ENCODE measurements at regions not wholly inside any gene's neighbourhood (a gene's known extent, or its start where the extent isn't known, plus 50 kb on each side); places are given as distances from the start of the nearest gene placed in this dataset.

DNA sequence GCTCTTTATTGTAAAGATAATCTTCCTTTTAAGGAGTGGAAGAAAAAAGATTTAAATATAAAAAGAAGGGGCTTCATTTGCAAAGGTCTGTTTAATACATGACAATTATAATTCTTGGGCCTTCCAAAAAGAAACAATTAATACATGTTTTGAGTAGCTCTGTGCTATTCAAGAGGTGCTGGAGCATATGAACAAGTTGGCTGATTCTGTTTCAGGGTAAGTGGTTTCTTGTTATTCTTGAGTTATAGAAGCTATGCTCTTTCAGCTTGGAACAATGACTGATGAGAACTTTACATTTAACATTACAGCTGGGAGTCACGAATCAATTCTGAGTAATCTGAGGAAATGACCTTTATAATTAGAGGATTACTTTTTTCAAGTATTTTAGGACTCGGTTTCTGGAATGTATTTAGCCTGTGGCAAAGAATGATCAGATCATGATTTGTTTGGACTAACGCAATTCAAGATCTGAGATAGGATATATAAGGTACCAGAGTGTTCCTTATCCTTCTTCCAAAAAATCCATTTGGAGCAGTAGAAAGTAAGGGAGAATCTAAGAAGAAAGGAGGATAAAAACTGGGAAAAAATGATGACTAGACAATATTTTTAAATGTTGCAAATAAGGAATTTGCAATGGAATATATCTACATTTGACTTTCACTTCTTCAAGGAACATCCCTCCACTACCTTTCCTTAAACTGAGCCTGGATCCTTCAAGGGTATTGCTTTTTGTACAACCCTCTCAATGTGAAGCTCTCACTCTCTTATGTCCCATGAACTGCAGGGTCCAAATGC, 77.1 kb upstream of the KCTD3 start:
- Histone ChIP-seq H3K4me3 (ENCODE audit: low read length in 3 of 3) (no peak overlapping the region), H3K27ac (ENCODE audit: low read depth in 2 of 2, low read length in 2 of 2) (no peak overlapping the region), H3K4me1 (ENCODE audit: control insufficient read depth in 2 of 3, insufficient read depth in 2 of 3, low read depth in 1 of 3, low read length in 3 of 3) (no peaks in the 10 kb centered on the region), H3K9me3 (ENCODE audit: control insufficient read depth in 2 of 3, insufficient read depth in 1 of 3, low read length in 3 of 3) (no peaks in the 10 kb centered on the region), H3K9ac (ENCODE audit: low read length in 3 of 3) (no peak overlapping the region), H3K27me3 (ENCODE audit: control insufficient read depth, insufficient read depth, low read length) (no peaks in the 10 kb centered on the region), H3K36me3 (ENCODE audit: control insufficient read depth in 2 of 3, insufficient read depth in 3 of 3, low read length in 3 of 3) (no peaks in the 10 kb centered on the region)
- no peak for DNase-seq
- FAIRE-seq: no peak
- TF ChIP-seq, protein P1, sequence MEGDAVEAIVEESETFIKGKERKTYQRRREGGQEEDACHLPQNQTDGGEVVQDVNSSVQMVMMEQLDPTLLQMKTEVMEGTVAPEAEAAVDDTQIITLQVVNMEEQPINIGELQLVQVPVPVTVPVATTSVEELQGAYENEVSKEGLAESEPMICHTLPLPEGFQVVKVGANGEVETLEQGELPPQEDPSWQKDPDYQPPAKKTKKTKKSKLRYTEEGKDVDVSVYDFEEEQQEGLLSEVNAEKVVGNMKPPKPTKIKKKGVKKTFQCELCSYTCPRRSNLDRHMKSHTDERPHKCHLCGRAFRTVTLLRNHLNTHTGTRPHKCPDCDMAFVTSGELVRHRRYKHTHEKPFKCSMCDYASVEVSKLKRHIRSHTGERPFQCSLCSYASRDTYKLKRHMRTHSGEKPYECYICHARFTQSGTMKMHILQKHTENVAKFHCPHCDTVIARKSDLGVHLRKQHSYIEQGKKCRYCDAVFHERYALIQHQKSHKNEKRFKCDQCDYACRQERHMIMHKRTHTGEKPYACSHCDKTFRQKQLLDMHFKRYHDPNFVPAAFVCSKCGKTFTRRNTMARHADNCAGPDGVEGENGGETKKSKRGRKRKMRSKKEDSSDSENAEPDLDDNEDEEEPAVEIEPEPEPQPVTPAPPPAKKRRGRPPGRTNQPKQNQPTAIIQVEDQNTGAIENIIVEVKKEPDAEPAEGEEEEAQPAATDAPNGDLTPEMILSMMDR (IDR thresholded peaks at IDR 0.05; ENCODE audit: borderline replicate concordance, extremely low read depth, insufficient read depth): no peak
- intact Hi-C loops (cut with DNase I): no loop called here

DNA sequence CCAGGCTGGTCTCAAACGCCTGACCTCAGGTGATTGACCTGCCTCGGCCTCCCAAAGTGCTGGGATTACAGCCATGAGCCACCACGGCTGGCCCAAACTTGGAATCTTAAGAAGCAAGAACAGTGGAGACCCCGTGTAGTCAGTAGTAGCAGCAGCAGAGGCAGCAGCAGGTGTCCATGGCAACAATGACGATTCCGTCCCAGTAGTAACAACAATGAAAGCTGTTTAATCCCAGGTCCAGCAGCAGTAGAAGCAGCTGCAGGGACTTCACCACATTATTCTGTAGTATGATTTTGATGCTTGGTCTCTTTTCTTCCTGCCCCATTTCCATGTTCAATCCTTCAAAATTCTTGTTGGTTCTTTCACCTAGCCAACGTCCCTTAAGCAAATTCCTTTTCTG, 69.6 kb upstream of the KCTD3 start:
- Histone ChIP-seq H3K4me3 (ENCODE audit: low read length in 3 of 3) (no peak overlapping the region), H3K27me3 (ENCODE audit: control insufficient read depth, insufficient read depth, low read length) (no peaks in the 10 kb centered on the region), H3K36me3 (ENCODE audit: control insufficient read depth in 2 of 3, insufficient read depth in 3 of 3, low read length in 3 of 3) (no peaks in the 10 kb centered on the region), H3K9me3 (ENCODE audit: control insufficient read depth in 2 of 3, insufficient read depth in 1 of 3, low read length in 3 of 3) (no peaks in the 10 kb centered on the region), H3K27ac (ENCODE audit: low read depth in 2 of 2, low read length in 2 of 2) (no peak overlapping the region), H3K4me1 (ENCODE audit: control insufficient read depth in 2 of 3, insufficient read depth in 2 of 3, low read depth in 1 of 3, low read length in 3 of 3) (no peaks in the 10 kb centered on the region), H3K9ac (ENCODE audit: low read length in 3 of 3) (no peak overlapping the region)
- DNase-seq (no peak), FAIRE-seq (no peak)
- intact Hi-C loops (cut with DNase I): no loop called here
- TF ChIP-seq, protein P1 (IDR thresholded peaks at IDR 0.05; ENCODE audit: borderline replicate concordance, extremely low read depth, insufficient read depth): no peak

DNA sequence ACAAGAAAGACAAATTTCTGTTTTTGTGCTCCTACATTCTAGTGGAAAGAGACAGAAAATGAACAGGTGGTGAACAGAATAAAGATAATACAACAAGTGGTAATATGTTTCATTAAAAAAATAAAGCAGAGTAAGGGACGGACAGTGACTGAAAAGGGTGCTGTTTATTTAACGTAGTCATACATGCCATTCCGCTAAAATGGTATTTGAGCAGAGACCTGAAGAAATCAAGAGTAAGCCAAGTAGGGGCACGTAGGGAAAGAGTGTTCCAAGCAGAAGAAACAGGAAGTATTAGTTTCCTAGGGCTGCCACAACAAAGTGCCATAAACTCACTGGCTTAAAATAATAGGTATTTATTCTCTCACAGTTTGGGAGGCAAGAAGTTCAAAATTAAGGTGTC, 65.6 kb upstream of the KCTD3 start:
- H3K36me3 ChIP-seq (ENCODE audit: control insufficient read depth in 2 of 3, insufficient read depth in 3 of 3, low read length in 3 of 3): no peaks in the 10 kb centered on the region
- no peaks in the 10 kb centered on the region for H3K27me3 ChIP-seq (ENCODE audit: control insufficient read depth, insufficient read depth, low read length)
- no peak overlapping the region for H3K9ac ChIP-seq (ENCODE audit: low read length in 3 of 3)
- no peak for FAIRE-seq
- intact Hi-C loops (cut with DNase I): no loop called here
- no peak overlapping the region for H3K27ac ChIP-seq (ENCODE audit: low read depth in 2 of 2, low read length in 2 of 2)
- no peak overlapping the region for H3K4me3 ChIP-seq (ENCODE audit: low read length in 3 of 3)
- DNase-seq: no peak
- H3K4me1 ChIP-seq (ENCODE audit: control insufficient read depth in 2 of 3, insufficient read depth in 2 of 3, low read depth in 1 of 3, low read length in 3 of 3): no peaks in the 10 kb centered on the region
- no peaks in the 10 kb centered on the region for H3K9me3 ChIP-seq (ENCODE audit: control insufficient read depth in 2 of 3, insufficient read depth in 1 of 3, low read length in 3 of 3)
- TF ChIP-seq, protein P1 (IDR thresholded peaks at IDR 0.05; ENCODE audit: borderline replicate concordance, extremely low read depth, insufficient read depth): no peak

DNA sequence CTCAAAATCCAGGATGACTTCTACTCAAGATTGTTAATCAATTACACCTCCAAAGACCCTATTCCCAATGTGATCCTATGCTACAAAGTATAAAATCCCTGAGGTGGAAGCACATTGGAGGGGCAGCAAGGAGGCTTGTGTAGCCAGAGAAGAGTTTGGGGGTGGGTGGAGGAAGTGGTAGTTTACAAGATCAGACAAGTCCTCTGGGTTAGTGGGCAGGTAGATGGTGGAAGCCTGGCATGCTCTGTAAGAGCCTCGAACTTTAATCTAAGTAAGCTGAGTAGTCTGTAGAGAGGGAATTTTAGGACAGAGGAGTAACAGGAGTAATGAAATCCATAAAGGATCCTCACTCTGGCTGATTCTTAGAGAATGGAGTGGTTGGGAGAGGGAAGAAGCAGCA, 65.0 kb upstream of the KCTD3 start:
- Histone ChIP-seq H3K36me3 (ENCODE audit: control insufficient read depth in 2 of 3, insufficient read depth in 3 of 3, low read length in 3 of 3) (no peaks in the 10 kb centered on the region), H3K27me3 (ENCODE audit: control insufficient read depth, insufficient read depth, low read length) (no peaks in the 10 kb centered on the region), H3K9me3 (ENCODE audit: control insufficient read depth in 2 of 3, insufficient read depth in 1 of 3, low read length in 3 of 3) (no peaks in the 10 kb centered on the region), H3K27ac (ENCODE audit: low read depth in 2 of 2, low read length in 2 of 2) (no peak overlapping the region), H3K4me3 (ENCODE audit: low read length in 3 of 3) (no peak overlapping the region), H3K9ac (ENCODE audit: low read length in 3 of 3) (no peak overlapping the region), H3K4me1 (ENCODE audit: control insufficient read depth in 2 of 3, insufficient read depth in 2 of 3, low read depth in 1 of 3, low read length in 3 of 3) (no peaks in the 10 kb centered on the region)
- DNase-seq (no peak), FAIRE-seq (no peak)
- TF ChIP-seq, protein P1 (IDR thresholded peaks at IDR 0.05; ENCODE audit: borderline replicate concordance, extremely low read depth, insufficient read depth): no peak
- intact Hi-C loops (cut with DNase I): no loop called here

All from kidney (tissue), 13 donors.